SU-DHL-6 (cell line): ENCODE measurements at regions not wholly inside any gene's neighbourhood (a gene's known extent, or its start where the extent isn't known, plus 50 kb on each side); places are given as distances from the start of the nearest gene placed in this dataset.

Source experiments
- CTCF ChIP-seq: fragments of 200-600 bp; sonication (generic); IDR thresholded peaks from one replicate; pipeline ENCODE4 v1.5.1; 2017; ENCODE audit warnings: antibody characterized with exemption, mild to moderate bottlenecking, low read length, moderate library complexity; ENCODE audit not compliant: insufficient read depth, poor library complexity, severe bottlenecking
- EZH2phosphoT487 ChIP-seq: fragments of 200-600 bp; sonication (generic), shearing (Covaris generic); conservative IDR thresholded peaks from 2 replicates; pipeline ENCODE4 v1.6.1; 2018; ENCODE audit warnings: mild to moderate bottlenecking, antibody characterized with exemption, low read length, moderate library complexity, mixed read lengths

DNA sequence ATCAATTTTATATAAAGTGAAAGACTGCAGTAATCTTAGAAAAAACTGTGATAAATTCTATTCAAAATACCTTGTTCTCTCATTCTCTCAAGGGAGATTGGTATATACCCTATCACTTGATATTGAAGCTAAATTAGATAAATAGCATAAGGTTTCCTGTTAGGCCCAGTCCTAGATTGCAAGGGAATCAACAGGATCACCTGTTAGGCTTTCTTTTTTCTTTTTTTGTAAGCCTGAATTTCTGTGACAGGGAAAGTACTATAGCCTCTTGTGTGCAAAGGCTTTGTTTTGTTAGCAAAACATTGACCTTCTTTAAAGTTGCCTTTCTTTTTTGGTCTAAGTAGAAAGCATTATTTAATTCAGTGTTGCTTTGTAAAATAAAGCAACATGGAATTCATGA, 100.0 kb downstream of the HAUS1 start:
- no peak for TF ChIP-seq CTCF
- TF ChIP-seq EZH2phosphoT487 = no peak
